GM19372 (cell line): ENCODE measurements at regions not wholly inside any gene's neighbourhood (a gene's known extent, or its start where the extent isn't known, plus 50 kb on each side); places are given as distances from the start of the nearest gene placed in this dataset.
"Not testable (repeated sequence)": the region's sequence is repeated elsewhere in the genome, so short reads cannot be mapped to it uniquely, and the experiment has no call there.

Experiments used
- ATAC-seq: cut with Tn5 transposase; IDR thresholded peaks from one replicate; pipeline ENCODE4 v1.9.1; 2021; ENCODE audit warnings: mild to moderate bottlenecking, low read depth, moderate library complexity; ENCODE audit not compliant: unreplicated experiment

DNA sequence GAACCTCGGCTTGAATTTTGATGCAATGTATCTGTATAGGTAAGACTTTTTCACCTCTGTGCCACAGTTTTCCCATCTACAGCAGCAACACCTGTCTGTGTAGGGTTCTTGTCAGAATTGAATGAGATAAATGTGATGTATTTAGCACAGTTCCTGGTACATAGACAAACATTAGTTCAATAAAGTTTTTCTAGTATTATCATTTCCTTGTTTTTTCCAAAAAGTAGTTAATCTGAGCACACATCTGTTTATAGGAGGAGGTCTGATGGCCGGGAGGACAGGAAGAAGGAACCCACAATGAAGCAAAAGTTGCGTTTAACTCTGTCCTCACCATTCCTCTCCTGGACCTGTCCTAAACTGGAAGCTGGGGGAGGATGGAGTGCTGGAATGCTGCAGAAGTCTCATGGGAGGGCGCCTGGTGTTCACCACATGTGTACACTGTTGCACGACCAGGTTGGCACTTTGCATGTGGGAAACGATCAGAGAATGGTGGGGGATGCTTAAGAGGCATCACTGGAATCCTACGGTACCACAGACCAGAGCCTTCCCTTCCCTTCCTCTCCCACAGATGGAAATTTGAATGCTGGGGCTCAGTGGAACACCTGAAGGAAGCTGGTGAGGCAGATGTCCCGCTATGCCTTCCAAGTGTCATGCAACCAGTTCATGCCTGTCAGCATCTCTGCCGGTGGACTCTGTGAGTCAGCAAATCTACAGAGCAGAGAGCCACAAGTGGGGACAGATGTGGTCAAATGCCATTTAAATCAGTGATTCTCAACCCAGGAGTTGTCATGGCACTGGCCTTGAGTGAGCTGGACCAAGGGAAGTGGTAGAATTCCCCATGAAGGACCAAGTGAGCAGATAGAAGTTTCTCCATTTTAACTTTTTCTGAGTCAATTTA lies 315.6 kb downstream of the DLEU7 start:
- ATAC-seq: no peak

DNA sequence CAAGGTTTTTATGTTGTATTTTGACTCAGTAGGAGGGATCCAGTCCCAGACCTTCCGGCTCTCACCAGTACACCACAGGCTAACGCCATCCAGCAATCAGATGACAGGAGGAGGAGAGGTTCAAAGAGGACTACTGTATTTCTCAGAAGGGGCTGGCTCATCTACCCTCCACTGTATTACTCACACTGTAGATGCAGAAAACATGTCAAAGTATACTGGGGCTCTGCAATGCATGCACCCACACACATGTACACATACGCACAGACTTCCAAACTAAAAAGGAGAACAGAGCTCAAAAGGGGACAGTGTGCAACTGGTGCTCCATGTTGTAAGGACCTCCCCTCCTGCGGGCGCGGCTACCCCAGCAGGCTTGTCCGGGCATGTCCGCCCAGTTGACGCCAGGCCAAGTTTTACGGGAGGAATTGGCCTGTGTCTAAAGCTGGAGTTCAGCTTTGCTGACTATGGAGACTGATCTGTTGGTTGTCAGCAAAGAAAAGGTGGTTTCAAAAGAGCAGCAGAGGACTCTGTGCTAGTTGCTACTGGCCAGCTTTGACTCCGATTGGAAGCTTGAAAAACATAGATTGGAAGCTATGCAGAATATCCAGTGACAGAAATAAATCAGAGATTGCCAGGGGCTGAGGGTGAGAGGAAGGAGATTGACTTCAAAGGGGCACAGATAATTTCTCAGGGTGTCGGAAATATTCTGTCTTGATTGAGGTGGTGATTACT lies 314.2 kb downstream of the DLEU7 start:
- ATAC-seq: no peak

DNA sequence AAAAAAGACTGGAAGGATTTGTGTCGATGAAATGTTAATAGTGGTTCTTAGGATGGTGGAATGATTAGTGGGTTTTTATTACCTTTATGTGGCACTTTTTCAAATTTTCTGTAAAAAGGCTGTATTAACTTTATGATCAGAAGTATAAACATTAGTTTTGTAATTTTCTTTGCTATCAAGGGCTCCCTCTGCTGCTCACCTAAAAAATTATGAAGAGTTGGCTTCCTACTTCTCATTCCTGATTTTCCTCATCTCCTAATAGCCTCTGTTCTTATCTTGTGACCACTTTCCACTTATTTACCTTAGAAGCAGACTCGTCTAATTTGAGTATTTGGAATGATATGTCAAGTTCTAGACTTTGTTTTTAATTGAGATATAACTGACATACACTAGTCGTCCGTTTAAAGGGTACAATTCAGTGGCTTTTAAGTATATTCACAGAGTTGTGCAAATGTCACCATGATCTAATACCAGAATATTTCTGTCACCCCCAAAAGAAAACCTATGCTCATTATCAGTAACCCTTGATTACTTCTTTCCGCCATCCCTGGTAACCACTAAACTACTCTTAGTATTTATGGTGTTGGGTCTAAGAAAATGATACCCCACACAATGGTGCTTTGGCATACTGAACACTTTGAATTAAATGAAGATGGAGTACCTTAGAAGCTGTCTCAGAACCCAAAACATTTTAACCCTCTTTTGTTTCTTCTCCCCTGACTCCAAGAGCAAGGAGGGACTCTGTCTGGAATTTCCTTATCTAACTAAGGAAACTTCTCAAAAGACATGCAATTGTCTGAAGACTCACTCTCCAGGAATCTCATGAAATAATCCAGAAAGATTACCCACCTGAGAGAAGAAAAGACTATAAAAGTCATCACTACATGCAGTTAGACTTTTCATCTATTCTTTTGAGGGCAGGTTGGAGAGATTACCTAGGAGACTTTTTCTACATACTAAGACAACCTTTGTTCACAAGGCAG lies 311.3 kb downstream of the DLEU7 start:
- ATAC-seq: no peak

DNA sequence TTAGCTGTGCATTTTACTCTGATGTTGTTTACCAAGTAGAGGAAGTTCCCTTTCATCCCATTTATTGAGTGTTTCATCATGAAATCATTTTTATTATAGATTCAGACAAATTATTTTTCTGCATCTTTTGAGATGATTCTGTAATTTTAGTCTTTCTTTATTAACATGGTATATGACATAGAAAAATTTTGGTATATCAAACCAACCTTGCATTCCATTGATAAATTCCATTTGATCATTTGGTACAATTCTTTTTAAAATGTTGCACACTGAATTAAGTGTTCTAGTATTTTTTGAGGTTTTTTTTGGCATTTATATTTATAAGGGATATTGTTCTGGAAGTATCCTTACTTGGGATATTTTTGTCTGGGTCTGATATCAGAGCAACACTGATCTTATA lies 308.4 kb downstream of the DLEU7 start:
- ATAC-seq: no peak

DNA sequence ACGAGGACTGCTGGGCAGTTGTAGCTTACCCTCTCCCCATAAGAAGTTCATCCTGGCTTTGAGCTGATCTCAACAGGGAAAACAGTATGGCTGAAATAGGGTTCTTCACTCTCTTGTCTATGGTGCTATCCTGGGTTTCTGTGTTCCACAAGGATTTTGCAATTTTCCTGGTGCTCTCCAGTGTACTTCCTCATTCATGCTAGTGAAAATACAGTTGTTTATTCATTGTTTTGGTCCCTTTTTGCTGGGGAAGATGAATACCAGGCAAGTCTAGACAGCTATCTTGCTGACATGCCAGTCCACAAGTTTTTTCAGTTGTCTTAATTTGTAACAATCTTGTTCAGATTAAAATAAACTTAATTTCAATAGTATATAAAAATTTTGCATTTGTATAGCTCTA lies 306.5 kb downstream of the DLEU7 start:
- no peak for ATAC-seq

DNA sequence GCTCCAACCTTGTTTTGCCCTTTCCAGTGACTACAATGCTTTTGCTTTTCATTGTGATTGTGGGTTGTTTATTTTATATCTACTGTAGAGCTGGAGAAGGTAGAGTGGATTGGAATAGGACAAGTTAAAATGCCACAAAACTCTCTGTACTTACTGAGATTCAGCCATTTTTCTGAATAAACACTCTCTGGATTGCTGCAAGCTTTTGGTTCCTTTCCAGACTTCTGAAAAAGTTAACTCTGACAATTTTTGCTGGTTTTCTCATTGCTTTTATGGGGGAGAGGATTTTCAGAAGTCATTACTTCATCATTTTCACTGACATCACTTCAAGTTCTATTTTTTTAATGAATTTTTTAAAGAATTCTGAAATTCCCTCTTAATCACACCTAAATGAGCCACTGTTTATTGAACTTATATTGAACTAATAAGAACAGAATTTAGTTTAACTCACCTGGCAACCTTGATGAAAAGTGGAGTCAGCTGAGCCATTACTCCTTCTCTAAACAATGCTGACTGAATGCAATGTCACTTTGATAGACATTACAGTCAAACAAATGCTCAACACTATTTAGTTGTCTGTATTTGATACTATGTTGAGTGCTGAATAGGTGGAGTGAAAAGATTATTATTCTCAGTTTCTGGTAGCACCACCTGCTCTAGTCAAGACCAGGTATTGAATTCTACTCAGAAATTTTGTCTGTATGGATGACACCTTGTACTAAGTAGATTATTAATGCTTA lies 303.5 kb downstream of the DLEU7 start:
- ATAC-seq: no peak

DNA sequence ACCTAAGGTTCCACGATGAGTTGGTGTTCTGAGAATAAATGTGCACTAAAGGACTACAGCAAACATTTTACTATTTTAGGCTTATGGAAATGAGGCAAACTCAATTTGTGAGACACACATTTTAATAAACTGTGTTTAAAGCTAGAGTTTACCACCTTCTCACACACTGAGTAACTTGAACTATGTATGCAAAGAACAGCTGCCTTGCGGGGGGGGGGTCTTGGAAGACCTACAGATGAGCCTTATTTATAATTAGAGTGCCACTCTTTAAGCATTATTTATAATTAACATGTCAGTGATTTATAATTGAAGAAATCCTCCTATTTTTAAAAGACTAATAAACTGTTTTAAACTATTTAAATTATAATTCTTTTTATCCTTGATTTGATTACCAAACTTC lies 300.4 kb downstream of the DLEU7 start:
- ATAC-seq: no peak

DNA sequence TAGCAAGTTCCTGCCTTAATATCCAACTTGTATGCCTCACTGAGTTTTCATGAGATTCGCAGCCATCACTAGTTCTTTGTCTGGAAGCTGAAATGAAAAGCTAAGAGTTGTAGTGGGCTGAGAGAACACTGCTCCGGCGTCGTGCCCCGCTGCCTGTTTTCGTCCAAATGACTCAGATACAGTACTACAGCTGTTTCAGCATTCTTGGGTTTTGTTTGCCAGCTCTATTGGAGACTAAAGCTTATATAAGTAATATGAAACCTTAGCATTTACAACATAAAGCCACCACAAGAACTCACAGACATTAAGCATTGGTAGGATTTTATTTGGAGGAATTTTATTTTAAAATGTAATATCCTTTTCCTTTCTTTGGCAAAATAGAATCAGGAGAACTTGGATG lies 299.7 kb downstream of the DLEU7 start:
- ATAC-seq: no peak

DNA sequence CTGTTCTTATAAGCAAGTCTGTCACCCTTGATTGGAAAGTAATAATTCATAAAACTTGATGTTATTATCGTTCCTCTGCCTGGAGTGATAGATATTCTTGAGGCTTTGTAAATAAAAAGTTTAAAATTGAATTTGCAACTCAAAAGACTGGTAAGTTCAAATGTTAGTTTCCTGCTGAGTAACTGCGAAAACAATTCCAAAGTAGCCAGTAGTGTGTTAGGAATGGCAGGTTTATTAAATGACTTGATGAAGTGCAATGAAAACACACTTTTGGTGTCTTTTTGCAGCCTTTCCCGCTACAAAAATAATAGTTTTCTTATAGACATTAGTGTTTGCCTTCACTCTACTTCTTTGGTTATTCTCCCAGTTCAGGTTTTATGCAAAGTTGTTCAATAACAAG lies 299.3 kb downstream of the DLEU7 start:
- no peak for ATAC-seq

DNA sequence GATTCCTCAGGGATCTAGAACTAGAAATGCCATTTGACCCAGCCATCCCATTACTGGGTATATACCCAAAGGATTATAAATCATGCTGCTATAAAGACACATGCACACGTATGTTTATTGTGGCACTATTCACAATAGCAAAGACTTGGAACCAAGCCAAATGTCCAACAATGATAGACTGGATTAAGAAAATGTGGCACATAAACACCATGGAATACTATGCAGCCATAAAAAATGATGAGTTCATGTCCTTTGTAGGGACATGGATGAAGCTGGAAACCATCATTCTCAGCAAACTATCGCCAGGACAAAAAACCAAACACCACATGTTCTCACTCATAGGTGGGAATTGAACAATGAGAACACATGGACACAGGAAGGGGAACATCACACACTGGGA lies 296.3 kb downstream of the DLEU7 start:
- not testable (repeated sequence) for ATAC-seq

DNA sequence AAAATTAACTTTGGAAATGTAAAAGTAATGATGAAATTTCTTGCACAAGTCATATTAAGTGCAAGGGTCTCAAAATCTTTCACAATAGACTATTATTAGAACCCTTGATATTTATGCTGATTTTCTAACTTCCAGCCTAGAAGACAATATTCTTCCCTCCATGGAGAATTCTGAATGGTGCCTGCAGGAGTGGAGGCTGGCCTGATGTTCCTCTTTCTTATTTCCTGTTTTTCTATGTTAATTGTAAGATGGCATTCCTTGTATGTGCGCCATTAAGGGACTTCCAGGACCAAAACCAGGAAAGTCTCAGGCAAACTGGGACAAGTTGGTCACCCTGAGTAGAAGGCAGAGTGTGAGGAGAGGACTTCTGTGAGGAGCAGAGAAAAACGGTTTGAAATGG lies 294.9 kb downstream of the DLEU7 start:
- ATAC-seq: no peak

DNA sequence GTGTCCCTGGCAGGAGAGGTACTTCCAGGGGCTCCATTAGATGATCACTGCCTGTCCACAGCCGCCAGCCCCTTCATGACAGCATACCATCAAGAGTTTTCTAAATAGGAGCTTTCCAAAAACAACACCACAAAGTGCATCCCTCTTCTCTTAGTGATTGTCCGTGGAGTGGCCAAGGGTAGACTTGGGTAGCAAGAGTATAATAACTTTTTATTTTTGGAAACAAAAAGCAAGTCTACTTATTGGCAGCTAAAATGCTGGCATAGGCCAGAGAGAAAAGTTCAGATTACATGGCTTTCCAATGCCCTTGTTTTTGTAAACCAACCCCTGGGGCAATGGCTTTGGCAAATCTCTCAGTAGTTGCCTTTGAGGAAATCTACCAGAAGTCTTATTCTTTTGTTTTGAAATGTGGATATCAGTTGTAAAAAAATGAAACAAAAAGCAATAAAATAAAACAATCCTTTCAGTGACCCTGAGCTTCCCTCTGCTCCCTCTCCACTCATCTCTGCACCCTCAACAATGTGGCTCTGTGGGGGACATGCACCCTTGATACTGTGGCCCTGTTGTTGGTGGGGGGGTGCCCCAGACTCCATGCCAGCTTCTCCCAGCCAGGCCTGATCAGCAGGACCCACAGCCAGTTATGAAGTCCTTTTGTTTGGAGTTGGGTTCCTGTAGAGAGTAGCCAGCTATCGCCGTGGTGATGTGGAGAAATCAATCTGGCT lies 294.1 kb downstream of the DLEU7 start:
- ATAC-seq: no peak

DNA sequence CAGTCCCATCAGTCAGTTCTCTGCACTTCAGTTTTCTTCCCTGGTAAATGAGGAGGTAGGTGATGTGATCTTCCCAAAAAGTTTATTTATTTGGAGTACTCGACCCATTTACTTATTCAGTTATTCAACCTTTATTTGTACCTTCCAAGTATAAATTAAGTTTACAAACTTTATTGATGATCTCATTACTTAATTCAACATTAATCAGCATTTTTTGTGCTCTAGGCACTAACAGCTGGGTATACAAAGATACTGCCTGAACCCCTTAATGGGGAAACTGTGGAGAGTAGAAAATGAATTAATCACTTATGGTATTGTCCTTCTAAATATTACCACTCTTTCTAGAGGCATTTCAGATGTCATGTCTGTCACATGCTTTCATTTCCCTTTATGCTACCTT lies 293.3 kb downstream of the DLEU7 start:
- no peak for ATAC-seq

DNA sequence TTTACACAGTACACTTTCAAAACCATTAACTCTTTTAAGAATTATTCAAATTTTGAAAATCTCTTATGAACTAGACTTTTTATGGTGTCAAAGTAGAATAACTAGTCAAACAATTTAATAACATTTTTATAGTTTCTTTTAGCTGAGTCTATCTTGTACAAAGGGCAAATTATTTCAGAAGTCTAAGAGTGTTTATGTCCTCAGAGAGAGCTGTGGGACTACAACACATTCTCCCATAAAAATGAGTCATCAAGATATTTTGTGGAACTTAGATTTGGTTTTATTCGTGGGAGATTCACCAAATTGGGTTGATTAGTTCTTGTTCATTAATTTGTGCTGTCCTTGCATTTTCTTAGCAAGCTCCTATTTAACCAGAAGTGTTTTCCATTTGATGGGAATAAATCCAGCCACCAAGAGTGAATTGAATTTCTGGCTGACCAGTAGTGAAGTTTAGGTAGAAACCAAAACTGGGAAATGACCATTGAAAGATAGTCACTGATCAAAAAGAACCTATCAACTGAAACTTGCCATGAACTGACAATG lies 291.0 kb downstream of the DLEU7 start:
- no peak for ATAC-seq

DNA sequence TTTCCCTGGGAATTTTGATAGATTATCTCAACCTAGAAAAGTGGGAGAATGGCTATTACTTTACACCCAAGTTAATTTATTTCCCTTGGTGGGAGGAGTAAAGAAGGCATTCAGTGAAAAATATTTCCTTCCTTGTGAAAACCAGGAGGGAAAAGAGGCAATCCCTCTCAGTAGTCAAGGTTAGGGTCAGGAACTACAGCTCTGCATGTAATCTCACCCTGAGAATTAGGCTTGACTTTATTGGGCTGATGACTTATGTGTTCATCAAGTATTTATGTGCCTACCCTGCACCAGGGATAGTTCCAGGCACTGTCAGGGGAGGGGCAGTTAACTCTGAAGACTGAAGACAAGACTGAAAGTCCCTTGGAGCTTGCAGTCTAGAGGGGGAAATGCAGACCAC lies 281.8 kb downstream of the DLEU7 start:
- no peak for ATAC-seq

DNA sequence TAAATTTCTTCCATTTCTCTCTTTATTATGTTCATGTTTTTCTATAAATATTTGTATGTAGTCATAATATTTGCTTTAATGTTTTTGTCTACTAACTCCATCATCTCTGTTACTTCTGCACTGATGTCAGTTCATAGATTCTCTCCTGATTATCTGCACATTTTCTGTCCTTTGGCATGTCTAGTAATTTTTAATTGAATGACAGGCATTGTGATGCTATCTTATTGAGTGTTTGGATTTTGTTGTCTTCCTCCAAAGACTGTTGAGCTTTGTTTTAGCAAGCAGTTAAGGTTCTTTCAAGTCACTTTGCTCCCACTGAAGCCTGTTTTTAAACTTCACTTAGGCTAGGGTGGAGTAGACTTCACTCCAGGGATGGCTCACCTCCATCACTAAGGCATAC lies 276.8 kb downstream of the DLEU7 start:
- ATAC-seq: no peak

DNA sequence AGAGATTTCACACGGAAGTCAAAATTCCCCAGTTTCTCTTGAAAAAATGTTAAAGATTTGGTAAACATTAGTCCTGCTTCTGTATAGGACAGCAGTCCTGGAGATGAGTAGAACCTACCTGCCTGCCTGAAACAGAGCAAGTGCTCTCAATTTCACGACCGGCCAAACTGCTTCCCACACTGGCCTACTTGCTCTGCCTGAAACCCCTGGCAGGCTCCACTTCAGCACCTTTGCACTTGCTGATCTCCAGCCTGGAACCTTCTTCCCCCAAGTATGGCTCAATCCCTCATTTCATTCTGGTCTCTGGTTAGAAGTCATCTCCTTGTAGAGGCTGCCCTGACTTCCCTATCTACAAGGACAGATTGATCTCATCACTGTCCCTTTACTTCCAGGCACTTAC lies 271.4 kb downstream of the DLEU7 start:
- no peak for ATAC-seq

DNA sequence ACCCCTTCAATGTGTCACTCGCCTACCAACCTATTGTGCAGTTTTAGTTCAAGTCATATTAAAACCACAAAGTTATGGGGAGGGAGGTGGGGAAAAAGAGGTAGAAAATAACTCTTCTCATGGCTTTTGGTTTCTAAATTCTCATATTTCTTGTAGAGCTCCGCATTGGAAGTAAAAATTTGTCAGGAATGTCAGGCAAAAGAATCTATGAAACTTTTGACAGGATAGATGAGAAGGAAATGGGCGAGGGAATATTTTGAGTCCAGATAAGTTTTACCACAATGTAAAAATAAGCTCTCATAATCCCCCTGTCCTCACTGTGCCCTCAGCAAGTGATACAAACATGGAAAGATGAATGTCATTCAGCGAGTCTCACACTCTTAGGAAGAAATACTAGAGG lies 270.4 kb downstream of the DLEU7 start:
- no peak for ATAC-seq

DNA sequence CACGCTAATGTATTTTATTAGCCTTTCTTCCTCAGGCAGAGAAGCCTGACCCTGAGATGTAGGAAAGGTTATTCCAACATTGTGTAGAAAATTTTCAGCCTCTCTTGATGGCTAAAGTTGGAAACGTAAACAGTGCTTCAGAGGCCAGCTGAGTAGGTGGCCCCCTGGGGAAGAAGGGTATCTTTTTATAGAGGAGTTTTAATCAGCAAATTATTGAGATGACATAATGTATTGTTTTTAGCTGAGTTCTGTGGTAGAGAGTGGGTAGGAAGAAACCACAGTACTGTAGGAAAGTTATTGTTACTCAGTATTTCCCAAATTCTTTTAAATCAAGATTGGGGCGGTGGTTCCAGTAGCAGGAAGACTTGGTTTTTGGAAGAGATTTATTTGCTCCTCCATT lies 268.8 kb downstream of the DLEU7 start:
- ATAC-seq: no peak
